HG03108 (cell line): ENCODE measurements at regions not wholly inside any gene's neighbourhood (a gene's known extent, or its start where the extent isn't known, plus 50 kb on each side); places are given as distances from the start of the nearest gene placed in this dataset.
"Not testable (repeated sequence)": the region's sequence is repeated elsewhere in the genome, so short reads cannot be mapped to it uniquely, and the experiment has no call there.

Experiments
- ATAC-seq: cut with Tn5 transposase; IDR thresholded peaks from one replicate; pipeline ENCODE4 v1.9.1; 2021; ENCODE audit warnings: moderate library complexity; ENCODE audit not compliant: unreplicated experiment

GRCh38 chr15:32342772-32343199 is 60.3 kb downstream of the GOLGA8K start:
- ATAC-seq, result not testable (repeated sequence)

GRCh38 chr15:32342268-32342667 is 60.8 kb downstream of the GOLGA8K start:
- not testable (repeated sequence) for ATAC-seq

DNA sequence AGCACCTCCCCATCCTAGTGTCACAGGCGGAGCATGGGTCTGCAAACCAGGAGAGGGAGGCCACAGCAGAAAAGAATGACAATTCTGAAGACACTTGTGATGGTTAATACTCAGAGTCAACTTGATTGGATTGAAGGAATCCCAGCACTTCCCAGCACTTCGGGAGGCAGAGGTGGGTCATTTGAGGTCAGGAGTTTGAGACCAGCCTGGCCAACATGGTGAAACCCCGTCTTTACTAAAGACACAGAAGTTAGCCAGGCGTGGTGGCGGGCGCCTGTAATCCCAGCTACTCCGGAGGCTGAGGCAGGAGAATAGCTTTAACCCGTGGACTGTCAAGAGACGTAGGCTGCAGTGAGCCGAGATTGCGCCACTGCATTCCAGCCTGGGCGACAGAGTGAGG is 61.6 kb downstream of the GOLGA8K start:
- ATAC-seq, result not testable (repeated sequence)

GRCh38 chr15:32336804-32337203 is 66.3 kb downstream of the GOLGA8K start:
- not testable (repeated sequence) for ATAC-seq

DNA sequence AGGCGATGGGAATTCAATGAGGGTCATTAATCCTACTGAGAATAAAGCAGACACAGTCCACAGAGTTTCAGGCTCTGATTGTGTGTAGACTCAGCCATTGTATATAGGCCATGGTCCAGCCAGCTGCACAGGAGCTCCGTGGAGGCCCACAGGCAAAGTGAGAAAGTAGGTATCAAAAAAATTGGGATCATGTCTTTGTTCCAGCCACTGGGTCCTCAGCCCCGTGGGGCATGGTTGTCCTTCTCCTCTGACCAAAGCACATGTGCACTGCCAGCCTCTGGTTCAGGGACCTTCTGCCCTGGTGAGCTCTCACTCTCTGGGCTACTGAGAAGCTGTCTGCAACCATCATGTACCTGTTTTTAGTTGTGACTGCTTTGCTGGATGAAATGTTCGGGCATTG is 79.7 kb downstream of the GOLGA8K start:
- ATAC-seq, result not testable (repeated sequence)

DNA sequence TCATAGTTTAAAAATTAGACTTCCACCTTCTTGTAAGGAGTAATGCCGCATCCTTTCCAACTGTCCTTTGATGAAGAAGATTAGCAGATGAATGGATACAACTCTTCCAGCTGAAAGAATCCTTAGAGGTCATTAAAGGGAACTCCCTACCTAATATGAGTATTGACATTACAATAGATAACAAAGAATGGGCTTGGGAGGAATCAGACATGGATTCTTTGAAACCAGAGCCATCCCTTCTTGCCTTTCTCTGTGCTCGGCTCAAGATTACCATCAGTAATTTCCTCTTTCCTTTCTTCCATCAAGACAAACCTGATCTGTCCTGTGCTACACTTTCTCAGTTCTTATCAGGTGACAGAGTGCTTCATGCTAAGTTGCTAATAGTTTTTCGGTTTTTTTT is 83.8 kb downstream of the GOLGA8K start:
- not testable (repeated sequence) for ATAC-seq

GRCh38 chr15:32316482-32316881 is 86.6 kb downstream of the GOLGA8K start:
- ATAC-seq, result not testable (repeated sequence)

DNA sequence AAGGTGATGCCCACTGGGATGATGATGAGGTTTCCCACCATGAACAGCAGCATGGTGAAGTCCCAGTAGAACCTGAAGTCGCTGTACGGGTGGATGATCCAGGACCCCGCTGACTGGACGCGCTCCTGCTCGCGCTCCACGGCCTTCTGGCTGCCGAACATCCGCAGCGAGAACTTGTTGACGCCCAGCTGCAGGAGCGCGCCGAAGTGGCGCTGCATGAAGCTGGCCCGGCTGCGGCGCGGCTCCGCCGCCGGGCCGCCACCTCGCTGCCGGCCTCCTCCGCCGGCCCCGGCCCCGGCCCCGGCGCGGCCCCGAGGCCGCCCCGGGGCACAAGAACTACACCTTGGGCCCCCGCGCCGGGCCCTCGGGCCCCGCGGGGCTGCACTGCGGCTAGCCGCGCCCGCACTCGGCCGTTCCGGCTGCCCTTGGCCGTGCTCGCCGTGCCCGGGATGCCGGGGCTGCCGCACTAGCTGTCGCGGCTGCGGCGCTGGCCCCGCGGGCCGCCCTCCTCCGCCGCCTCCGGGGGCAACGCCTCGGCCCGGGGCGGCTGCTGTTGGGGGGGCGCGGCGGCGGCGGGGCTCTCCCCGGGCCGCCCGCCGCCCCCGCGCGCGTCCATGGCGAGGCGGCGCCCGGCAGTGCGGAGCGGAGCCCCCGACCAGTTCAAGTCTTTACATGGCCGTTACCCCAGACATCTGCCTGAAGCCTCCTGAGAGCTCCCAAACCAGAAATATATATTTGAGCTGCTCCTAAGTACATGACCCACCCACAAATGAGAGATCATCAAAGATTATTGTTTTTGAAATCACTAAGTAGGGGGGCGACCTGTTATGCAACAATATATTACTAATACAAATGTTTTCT is 87.8 kb downstream of the GOLGA8K start:
- ATAC-seq, result not testable (repeated sequence)

DNA sequence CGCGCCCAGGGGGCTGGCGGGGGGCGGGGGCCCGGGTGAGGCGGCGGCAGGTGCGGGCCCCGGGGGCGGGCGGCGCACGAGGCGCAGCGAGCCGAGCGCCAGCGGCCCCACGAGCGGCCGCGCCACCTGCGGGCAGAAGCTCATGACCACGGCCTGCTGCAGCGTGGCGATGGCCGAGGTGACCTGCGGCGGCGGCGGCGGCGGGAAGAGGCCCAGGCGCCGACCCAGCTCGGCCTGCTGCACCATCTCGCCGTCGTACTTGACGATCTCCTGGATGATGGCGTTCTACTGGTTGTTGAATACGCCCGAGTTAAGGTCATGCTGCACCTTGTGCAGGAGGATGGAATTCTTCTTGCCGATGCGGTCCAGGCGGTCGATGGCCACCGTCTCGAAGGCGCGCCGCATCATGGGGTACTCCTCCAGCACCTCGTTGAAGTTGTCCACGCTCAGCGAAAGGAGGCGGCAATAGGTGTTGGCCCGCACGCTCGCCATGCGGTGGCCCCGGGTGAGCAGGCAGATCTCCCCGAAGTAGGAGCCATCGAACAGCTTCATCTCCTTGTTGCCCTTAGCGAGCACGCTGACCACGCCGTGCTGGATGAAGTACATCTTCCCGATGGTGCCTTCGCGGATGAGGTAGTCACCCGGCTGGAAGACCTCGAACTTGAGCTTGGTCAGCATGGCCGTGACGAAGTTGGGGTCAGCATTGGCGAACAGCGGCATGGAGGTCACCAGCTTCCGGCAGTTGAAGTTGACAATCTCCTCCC is 89.5 kb downstream of the GOLGA8K start:
- not testable (repeated sequence) for ATAC-seq

GRCh38 chr15:32312721-32313120 is 90.4 kb downstream of the GOLGA8K start:
- ATAC-seq, result not testable (repeated sequence)

DNA sequence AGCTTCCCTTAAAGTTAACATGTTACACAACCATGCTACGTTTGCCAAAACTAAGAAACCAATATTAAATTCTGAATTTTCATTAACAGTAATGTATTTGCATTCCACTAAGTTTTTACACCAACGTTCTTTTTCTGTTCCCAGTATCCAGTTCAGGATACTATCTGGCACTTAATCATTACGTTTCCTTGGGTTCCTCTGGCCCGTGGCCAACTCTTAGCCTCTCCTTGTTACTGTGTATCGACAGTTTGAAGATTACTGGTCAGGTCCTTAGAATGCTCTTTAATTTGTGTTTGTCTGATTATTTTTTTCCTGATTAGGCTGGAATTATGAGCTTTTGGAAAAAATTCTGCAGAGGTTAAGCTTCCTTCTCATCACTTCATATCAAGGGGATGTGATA is 95.5 kb downstream of the GOLGA8K start:
- not testable (repeated sequence) for ATAC-seq

- ATAC-seq, result peak; percentile 52
These were observed 126.8 kb downstream of the GOLGA8K start for GRCh38 chr15:32276200-32276830.

- not testable (repeated sequence) for ATAC-seq
These were observed 149.1 kb downstream of the GOLGA8K start for GRCh38 chr15:32253958-32254357.

- not testable (repeated sequence) for ATAC-seq
These were observed 153.9 kb downstream of the GOLGA8K start for GRCh38 chr15:32249207-32249606.

DNA sequence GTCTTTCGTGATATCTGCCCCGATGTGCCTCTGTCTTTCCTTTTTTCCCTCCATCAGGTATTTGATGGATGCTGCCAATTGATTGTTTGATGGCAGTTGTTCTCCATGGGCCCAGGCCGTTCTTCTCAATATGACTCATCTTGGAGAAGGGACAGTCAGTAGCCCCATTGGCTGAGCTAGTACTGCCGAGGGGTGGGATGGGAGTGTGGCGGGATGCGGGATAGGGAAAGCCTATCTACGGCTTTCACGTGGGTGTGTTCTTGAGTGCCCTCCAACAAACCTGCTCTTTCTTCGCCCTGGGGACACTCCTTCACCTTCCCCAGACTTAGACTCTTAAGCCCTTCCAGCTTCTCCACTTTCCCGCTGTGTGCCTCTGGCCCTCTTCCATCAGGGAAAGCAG is 159.4 kb downstream of the GOLGA8K start:
- not testable (repeated sequence) for ATAC-seq

DNA sequence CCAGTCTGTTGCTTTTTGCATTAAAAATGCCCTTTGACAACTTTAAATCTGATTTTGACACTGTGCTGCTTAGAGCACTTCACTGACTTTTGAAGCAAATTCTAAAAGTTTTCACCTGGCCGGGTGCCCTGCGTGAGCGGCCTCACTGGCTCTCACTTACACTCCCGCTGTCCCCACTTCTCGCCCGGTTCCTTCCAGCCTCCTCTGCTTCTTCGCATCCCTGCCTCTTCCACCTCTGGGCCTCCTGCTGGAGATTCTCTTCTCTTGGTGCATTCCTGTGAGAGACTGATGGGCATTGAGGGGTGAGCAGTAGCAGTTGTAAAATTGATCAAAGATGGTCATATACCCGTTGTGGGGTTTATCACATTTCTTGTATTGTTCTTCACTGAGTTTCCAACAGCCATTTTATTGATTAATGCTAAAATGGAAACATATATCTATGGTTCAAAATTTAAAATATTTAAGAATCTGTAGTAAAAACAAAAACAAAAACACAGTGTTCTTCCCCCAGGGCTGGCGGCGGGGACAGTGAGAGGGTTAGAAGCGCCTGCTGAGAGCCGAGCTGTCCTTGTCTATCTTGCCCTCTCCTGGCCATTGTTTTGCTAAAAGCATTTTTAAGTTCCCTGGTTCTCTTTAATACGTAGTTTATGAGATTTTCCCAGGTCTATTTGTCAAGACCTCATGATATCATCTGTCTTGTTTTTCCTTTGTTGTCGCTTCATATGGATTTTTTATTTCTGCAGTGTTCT is 160.1 kb downstream of the GOLGA8K start:
- not testable (repeated sequence) for ATAC-seq

DNA sequence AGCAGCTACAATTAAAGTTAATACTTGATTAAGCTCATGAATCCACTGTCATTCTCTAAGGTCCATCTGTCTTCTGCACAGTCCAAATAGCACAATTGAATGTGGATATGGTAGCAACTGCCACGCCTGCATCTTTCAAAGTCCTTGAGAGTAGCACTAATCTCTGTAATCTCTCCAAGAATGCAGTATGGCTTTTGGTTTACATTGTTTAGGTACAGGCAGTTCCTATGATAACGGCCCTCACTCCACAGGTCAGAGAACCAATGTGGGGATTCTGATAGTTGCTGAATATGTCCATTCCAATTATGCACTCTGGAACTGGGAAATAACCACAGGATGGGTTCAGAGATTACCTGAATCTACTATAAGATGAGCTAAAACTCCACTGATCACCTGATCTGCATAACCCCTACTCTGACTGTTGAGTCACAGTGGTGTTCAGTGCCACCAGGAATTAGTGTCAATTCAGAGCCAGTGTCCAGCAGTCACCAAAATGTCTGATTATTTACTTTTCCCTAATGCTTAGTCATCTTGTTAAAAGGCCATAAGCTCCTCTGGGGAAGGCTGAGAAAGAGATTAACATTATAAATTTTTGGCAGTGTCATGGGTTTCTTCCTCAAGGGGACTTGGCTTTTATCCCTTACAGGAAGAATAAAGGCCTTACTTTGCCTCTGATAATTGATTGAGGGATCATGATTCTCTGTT is 175.5 kb downstream of the GOLGA8K start:
- ATAC-seq, result not testable (repeated sequence)

DNA sequence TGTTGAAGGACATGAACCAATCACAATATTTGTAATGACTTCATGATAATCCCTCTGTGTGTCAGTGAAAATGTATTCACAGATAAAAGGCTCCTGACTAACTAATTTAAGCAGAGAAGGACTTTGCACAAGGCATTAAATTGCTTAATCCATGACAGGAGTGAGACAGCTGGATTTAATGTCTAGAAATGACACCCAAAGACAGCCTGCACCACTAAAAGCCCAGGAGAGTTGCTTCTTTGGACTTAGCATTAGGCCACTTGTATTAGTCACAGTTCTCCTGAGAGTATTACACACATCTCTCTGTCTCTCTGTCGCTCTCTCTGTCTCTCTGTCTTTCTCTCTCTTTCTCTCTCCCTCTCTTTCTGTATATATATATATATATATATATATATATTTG is 180.4 kb downstream of the GOLGA8K start:
- ATAC-seq, result no peak
